Renal cortex interstitium (tissue), 11 donors: ENCODE measurements at regions not wholly inside any gene's neighbourhood (a gene's known extent, or its start where the extent isn't known, plus 50 kb on each side); places are given as distances from the start of the nearest gene placed in this dataset.
"Not testable (repeated sequence)": the region's sequence is repeated elsewhere in the genome, so short reads cannot be mapped to it uniquely, and the experiment has no call there.

Experiments used
- DNase-seq, 11 donors: peaks; one replicate each; pipeline ENCODE4 v3.0.0-alpha.2; 2013; ENCODE audit warnings: low read depth in 9 of 11, low spot score in 4 of 11; ENCODE audit errors: extremely low read depth in 1 of 11

- no peak for DNase-seq
These were observed 187.8 kb downstream of the ZNF516 start for GRCh38 chr18:76307293-76307690.

- no peak for DNase-seq
These were observed 188.3 kb downstream of the ZNF516 start for GRCh38 chr18:76306685-76307292.

- DNase-seq: no peak
These were observed 209.2 kb downstream of the ZNF516 start for GRCh38 chr18:76285866-76286265.

- no peak for DNase-seq
These were observed 213.5 kb downstream of the ZNF516 start for GRCh38 chr18:76281565-76281964.

- DNase-seq: no peak
These were observed 217.2 kb downstream of the ZNF516 start for GRCh38 chr18:76277801-76278200.

GRCh38 chr18:76275727-76276313, 219.2 kb downstream of the ZNF516 start:
- no peak for DNase-seq

GRCh38 chr18:76274468-76275289, 220.4 kb downstream of the ZNF516 start:
- peak in 2 of 11 donors; percentile 38 to 52 for DNase-seq

- no peak for DNase-seq
These were observed 221.1 kb downstream of the ZNF516 start for GRCh38 chr18:76273956-76274355.

- no peak for DNase-seq
These were observed 222.0 kb downstream of the ZNF516 start for GRCh38 chr18:76273036-76273545.

- DNase-seq: not testable (repeated sequence)
These were observed 227.6 kb downstream of the ZNF516 start for GRCh38 chr18:76267423-76267822.

- no peak for DNase-seq
These were observed 228.6 kb downstream of the ZNF516 start for GRCh38 chr18:76266236-76266991.

GRCh38 chr18:76265497-76266235, 229.4 kb downstream of the ZNF516 start:
- peak in 1 of 11 donors; percentile 43 for DNase-seq

GRCh38 chr18:76264876-76265250, 230.2 kb downstream of the ZNF516 start:
- no peak for DNase-seq

- DNase-seq: no peak
These were observed 230.7 kb downstream of the ZNF516 start for GRCh38 chr18:76264198-76264875.

- peak in 2 of 11 donors; percentile 37 to 51 for DNase-seq
These were observed 231.7 kb downstream of the ZNF516 start for GRCh38 chr18:76263046-76264005.

GRCh38 chr18:76260941-76261472, 234.0 kb downstream of the ZNF516 start:
- DNase-seq: no peak

- DNase-seq: no peak
These were observed 235.3 kb downstream of the ZNF516 start for GRCh38 chr18:76259711-76260110.
